HG02571 (cell line): ENCODE measurements at regions not wholly inside any gene's neighbourhood (a gene's known extent, or its start where the extent isn't known, plus 50 kb on each side); places are given as distances from the start of the nearest gene placed in this dataset.

Source experiments
- ATAC-seq: cut with Tn5 transposase; IDR thresholded peaks from one replicate; pipeline ENCODE4 v1.9.1; 2021; ENCODE audit warnings: mild to moderate bottlenecking, moderate library complexity; ENCODE audit not compliant: unreplicated experiment

DNA sequence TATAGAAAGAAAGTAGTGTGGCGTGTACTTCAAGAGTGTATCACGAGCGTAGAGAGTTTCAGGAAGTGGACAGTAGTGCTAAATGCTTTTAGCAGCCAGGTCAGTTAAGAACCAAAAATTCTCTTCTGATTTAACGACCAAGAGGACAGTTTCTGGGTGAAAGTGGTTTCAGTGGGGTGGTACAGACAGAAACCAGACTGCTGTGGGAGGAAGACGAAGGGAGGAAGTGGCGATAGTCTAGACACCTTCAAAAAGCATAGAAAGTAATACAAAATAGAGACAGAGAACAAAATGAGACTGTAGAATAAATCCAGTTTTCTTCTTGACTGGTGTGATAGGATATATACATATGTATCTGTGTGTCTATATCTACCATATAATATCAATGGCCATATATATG is 93.5 kb downstream of the MBL2 start:
- no peak for ATAC-seq

DNA sequence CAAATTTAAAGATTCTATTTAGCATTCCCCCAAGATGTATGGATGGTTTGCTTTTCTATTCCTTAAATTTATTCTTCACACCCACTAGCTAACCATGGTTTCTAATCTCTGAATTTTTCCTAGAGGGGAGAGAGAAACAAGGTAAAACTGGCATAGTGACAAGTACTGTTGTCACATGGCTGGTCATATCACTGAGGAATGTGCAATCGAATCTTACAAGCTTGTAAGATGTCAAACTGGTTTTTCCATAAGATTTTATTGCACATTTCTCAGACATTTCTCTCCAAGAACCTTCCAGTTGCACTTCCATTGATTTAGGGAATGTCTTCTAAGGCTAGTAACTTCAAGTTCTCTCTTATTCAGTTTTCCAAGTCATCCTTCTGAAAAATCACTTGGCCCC is 89.8 kb downstream of the MBL2 start:
- no peak for ATAC-seq

DNA sequence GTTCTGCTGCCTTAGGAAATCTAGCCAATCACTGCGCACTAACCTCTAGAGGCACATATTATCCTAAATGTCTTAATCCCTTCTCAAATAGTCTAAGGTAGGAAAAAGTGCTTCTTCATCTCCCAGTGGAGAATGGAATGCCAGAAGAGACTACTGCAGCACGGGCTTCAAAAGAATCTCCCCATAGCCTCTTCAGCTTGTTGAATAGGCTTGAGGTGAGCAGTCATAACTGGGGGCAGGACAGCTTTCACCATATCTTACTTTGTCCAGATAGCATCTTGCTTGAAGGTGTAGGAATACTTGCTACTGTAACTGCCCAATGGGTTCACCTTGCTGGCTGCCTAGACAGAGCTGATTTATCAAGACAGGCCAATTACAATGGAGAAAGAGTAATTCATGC is 88.8 kb downstream of the MBL2 start:
- ATAC-seq: no peak

DNA sequence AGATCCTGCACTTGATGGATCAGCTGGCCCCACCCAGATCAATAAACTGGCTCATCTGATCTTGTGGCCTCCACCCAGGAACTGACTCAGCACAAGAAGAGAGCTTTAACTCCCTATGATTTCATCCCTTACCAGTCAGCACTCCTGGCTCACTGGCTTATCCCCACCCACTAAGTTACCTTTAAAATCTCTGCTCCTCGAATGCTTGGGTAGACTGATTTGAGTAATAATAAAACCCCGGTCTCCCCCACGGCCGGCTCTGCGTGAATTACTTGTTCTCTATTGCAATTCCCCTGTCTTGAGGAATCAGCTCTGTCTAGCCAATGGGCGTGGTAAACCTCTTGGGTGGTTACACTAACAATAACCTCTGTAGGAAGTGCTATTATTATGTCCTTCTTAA is 83.7 kb downstream of the MBL2 start:
- no peak for ATAC-seq

DNA sequence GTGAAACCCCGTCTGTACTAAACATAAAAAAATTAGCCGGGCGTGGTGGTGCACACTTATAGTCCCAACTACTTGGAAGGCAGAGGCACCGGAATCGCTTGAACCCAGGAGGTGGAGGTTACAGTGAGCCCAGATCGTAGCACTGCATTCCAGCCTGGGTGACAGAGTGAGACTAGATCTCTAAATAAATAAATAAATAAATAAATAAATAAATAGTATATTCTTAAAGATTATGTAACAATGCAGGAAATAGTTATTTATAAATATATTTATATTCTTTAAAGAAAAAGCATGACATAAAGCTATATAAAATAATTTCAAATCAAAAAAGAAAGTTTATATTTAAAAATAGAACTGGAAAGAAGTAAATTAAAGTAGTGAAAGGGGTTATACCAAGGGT is 76.4 kb downstream of the MBL2 start:
- ATAC-seq: no peak

DNA sequence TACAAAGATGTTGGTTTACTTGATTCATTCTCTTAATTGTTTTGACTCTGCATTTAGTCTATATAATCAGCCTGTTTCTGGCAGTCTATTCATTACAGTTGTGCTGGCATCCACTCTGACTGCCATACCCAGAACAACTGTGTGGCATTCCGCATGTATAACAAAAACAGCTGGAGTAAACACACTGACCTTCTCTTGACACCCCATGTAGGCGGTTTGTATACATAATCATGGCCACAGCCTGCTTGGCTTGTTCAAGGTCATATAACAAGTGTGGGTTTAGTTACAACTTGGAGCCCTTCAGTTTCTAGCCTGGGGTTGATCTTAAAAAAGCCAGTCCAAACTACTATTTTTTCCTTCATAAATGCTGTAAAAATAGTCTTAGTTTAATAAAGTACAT is 70.9 kb downstream of the MBL2 start:
- ATAC-seq: no peak

DNA sequence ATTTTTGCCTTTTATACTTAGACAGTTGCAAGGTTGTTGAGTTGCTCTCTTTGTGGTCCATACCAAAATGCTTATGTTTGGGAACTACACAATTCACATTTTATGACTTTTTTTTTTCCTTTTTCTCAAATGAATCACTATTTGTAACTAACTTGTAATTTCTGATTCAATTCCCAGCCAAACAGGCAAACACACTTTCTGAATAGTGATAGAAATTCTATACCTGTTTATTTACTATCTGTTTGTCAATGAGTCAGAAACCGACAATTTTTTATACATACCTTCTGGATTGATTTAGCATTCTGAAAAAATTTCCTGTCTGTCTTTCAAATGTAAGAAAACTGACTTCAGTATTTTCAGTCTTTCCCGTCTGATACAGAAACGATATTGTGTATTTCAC is 69.1 kb downstream of the MBL2 start:
- ATAC-seq: no peak

DNA sequence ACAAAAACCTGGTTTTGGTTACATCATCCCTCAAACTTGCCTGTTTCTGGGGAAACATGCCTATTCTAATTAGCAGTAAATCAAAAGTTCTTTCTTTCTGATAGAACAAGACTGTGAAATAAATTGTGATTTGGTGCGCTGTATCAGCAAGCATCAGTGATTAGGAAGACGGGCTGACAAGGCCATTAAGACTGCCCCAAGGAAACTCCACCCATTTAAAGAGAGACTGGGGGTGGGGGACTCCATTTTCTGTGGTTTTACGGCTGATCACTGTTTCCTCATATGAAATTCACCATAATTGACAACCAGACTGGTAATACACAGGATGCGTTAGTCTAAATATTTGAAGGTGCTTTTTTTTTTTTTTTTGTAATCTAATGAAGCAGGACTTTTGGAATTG is 68.7 kb downstream of the MBL2 start:
- ATAC-seq: no peak

DNA sequence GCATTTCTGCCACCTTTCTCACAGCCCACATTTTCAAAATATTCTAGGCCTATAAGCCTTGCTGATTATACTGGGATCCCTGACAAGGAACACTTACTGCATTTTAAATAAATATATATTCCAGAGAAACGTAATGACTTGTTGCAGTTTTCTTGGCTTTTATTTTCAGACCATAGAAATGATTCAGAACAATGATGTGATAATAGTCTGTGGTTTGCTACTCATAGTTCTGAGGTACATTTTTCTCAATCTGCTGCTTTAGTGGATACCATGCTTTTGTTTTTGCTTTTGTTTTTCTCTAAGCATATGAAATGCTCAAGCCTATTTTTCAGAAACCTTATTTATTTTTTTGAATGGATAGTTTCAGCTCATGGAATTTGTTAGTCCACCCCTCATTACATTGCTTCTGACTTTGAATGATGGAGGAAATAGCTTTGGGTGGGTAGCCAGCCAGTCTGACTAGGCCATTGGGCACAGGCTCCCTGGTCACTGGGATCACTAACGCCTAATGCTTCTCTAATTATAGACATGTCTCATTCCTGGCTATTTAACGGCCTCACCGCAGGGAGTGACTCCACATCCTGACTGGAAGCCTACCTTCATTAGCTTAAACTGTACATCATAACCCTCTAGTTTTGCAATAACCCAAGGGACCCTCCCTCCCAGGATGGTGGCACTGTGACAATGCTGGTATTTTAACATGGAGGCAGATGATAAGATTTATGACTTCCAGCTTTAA is 66.1 kb downstream of the MBL2 start:
- no peak for ATAC-seq
